ENCODE measurements at regions not wholly inside any gene's neighbourhood (a gene's known extent, or its start where the extent isn't known, plus 50 kb on each side); places are given as distances from the start of the nearest gene placed in this dataset.

DNA sequence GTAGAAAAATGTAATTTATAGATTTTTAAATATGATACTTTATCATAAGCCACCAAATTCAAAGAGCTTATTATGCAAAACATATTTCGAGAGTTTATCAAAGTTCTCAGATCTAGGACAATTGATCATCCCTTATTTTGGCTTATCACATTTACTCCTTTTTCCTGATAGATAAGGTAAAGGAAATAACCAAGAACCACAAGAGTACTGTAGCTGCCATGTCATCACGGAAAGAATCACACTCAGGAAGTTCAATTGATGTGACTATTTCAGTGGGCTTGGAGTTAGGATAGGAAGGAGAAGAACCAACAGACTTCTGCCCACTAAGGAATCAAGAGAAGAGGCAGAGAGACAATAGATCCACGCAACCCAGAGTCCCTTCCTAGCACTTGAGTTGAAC lies 142.7 kb upstream of the TMCO5A start:
- Mint-ChIP-seq H3K36me3 (ENCODE audit: low read depth) (no peaks in the 10 kb centered on the region), H3K4me3 (no peak overlapping the region), H3K4me1 (ENCODE audit: low read depth) (no peaks in the 10 kb centered on the region), H3K27me3 (peaks cover 4% of the 10 kb centered on the region), H3K9me3 (no peaks in the 10 kb centered on the region), H3K27ac (no peak overlapping the region)
- intact Hi-C loops (cut with micrococcal nuclease) = loop anchor here (10.0 kb wide), 1 partner anchor 63 kb away; no protein-coding TSS in a partner anchor
- ChIA-PET CTCF (no interaction called here), POLR2A (no interaction called here)
- ATAC-seq = no peak
- no peak for DNase-seq
- TF ChIP-seq, protein P1, sequence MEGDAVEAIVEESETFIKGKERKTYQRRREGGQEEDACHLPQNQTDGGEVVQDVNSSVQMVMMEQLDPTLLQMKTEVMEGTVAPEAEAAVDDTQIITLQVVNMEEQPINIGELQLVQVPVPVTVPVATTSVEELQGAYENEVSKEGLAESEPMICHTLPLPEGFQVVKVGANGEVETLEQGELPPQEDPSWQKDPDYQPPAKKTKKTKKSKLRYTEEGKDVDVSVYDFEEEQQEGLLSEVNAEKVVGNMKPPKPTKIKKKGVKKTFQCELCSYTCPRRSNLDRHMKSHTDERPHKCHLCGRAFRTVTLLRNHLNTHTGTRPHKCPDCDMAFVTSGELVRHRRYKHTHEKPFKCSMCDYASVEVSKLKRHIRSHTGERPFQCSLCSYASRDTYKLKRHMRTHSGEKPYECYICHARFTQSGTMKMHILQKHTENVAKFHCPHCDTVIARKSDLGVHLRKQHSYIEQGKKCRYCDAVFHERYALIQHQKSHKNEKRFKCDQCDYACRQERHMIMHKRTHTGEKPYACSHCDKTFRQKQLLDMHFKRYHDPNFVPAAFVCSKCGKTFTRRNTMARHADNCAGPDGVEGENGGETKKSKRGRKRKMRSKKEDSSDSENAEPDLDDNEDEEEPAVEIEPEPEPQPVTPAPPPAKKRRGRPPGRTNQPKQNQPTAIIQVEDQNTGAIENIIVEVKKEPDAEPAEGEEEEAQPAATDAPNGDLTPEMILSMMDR (IDR thresholded peaks at IDR 0.05) = no peak

DNA sequence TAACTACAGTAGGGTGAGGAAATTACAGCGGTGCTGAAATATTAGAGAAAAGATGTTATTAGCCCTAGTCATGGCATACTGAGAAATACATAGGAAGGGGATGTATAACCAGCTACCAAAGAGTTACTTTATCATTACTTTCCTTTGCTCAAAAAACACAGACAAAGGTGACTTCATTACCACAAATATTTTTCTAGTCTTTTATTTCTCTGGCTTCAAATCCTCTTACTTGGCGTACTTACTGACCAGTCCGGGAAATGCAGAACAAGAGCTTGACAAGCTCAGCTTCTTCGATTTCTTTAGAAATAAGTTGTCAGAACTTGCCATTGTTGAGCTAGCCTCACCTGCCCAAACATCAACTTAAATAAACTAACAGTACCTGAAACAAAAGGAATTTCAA lies 142.1 kb upstream of the TMCO5A start:
- CTCF ChIA-PET = no interaction called here

DNA sequence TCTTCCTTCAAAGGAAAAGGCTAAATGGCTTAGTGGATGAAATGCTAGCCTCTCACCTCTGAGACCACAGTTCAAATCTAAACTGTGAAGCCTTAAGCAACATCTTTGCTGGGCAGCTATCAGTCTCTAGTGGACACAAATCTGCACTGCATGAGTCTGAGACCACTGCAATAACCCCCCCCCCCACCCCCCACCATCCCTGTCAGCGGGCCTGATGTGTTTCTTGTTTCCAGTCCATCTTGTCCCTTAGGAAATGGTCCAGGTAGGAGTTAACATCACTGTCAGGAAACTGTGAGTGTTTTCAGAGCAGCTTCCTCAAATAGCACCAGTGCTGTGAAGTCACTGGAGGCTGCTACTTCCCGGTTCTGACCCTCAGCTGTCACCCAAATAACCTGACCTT lies 140.6 kb upstream of the TMCO5A start:
- TF ChIP-seq, protein P1 (IDR thresholded peaks at IDR 0.05) = no peak
- intact Hi-C loops (cut with micrococcal nuclease) = loop anchor here (10.0 kb wide), 1 partner anchor 61 kb away; no protein-coding TSS in a partner anchor
- peaks cover 4% of the 10 kb centered on the region for H3K27me3 Mint-ChIP-seq
- H3K36me3 Mint-ChIP-seq (ENCODE audit: low read depth) = no peaks in the 10 kb centered on the region
- no peaks in the 10 kb centered on the region for H3K4me1 Mint-ChIP-seq (ENCODE audit: low read depth)
- no peaks in the 10 kb centered on the region for H3K9me3 Mint-ChIP-seq
- no peak overlapping the region for H3K4me3 Mint-ChIP-seq
- no peak overlapping the region for H3K27ac Mint-ChIP-seq
- ChIA-PET CTCF (interaction anchor here (0.8 kb wide), 1 partner anchor 63 kb away, joined by 3 read pairs; no protein-coding TSS in a partner anchor), POLR2A (no interaction called here)
- ATAC-seq = no peak
- no peak for DNase-seq

More for the DNA sequence above, 142.1 kb upstream of the TMCO5A start:
- ATAC-seq (no peak), DNase-seq (no peak)
- Mint-ChIP-seq H3K36me3 (ENCODE audit: low read depth) (no peaks in the 10 kb centered on the region), H3K4me3 (no peak overlapping the region), H3K4me1 (ENCODE audit: low read depth) (no peaks in the 10 kb centered on the region), H3K27me3 (peaks cover 4% of the 10 kb centered on the region), H3K9me3 (no peaks in the 10 kb centered on the region), H3K27ac (no peak overlapping the region)
- intact Hi-C loops (cut with micrococcal nuclease) = loop anchor here (10.0 kb wide), 1 partner anchor 62 kb away; no protein-coding TSS in a partner anchor
- TF ChIP-seq, protein P1 (IDR thresholded peaks at IDR 0.05) = no peak
- POLR2A ChIA-PET = no interaction called here

DNA sequence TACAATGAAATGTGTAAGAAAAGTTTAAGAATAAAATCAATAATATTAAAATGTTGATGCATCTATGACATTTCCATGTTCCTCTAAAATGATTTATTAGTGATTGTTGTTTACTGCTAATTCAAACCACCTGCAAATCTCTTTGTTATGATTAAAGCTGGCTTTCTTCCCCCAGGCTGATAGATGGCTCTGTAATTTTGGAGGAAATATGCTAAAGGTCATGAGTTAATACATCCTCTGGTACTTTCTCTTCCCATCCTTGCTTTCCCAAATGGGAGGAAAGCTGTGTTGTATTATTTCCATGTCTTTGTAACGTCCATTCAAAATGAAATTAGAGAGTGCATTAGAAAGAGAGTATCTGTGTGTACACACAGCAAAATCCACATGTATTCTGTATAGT lies 139.5 kb upstream of the TMCO5A start:
- DNase-seq = no peak
- Mint-ChIP-seq H3K4me3 (no peak overlapping the region), H3K27me3 (peaks cover 4% of the 10 kb centered on the region), H3K9me3 (no peaks in the 10 kb centered on the region), H3K36me3 (ENCODE audit: low read depth) (no peaks in the 10 kb centered on the region), H3K4me1 (ENCODE audit: low read depth) (no peaks in the 10 kb centered on the region), H3K27ac (no peak overlapping the region)
- CTCF ChIA-PET = no interaction called here
- TF ChIP-seq, protein P1 (IDR thresholded peaks at IDR 0.05) = no peak
- intact Hi-C loops (cut with micrococcal nuclease) = loop anchor here (10.0 kb wide), 1 partner anchor 60 kb away; no protein-coding TSS in a partner anchor
- POLR2A ChIA-PET = no interaction called here
- no peak for ATAC-seq

DNA sequence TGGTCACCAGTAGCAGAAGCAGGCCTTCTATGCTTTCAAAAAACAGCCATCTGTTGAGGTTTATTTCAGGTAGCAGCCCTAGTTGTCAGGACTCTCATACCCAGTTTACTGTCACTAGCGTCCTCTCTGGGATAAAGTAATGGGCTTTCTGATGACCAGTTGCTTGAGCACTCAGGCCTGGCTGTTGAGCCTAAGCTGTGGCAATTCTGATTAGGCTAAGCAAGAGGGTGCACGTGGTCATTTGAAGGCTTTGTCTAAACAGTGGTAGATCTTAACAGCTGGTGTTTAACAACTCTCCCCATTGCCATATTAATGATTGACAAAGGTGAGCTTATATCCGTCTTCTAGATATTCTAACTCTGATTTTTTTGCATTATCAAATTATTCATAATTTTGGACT lies 132.9 kb upstream of the TMCO5A start:
- TF ChIP-seq, protein P1 (IDR thresholded peaks at IDR 0.05) = no peak
- DNase-seq (no peak), ATAC-seq (no peak)
- ChIA-PET CTCF (no interaction called here), POLR2A (no interaction called here)
- H3K27me3 Mint-ChIP-seq = no peaks in the 10 kb centered on the region
- no peaks in the 10 kb centered on the region for H3K9me3 Mint-ChIP-seq
- H3K36me3 Mint-ChIP-seq (ENCODE audit: low read depth) = no peaks in the 10 kb centered on the region
- no peak overlapping the region for H3K4me3 Mint-ChIP-seq
- no peak overlapping the region for H3K27ac Mint-ChIP-seq
- intact Hi-C loops (cut with micrococcal nuclease) = no loop called here
- H3K4me1 Mint-ChIP-seq (ENCODE audit: low read depth) = no peaks in the 10 kb centered on the region
